GM23338 (cell line): ENCODE measurements at regions not wholly inside any gene's neighbourhood (a gene's known extent, or its start where the extent isn't known, plus 50 kb on each side); places are given as distances from the start of the nearest gene placed in this dataset.

Source experiments
- ATAC-seq: fragments of 200-7000 bp; cut with Tn5 transposase; 3 replicates; pipeline ENCODE4 v1.9.1; 2020
- DNase-seq: peaks from one replicate; pipeline ENCODE4 v3.0.0-alpha.2; 2015; ENCODE audit warnings: low spot score
- H2AFZ ChIP-seq: fragments of 200-600 bp; sonication (generic); 2 replicates; pipeline ENCODE4 v1.8.0; 2016; ENCODE audit warnings: antibody characterized with exemption, mild to moderate bottlenecking, moderate library complexity
- H3F3A ChIP-seq: fragments of 200-600 bp; sonication (generic); replicated peaks from 2 replicates; pipeline ENCODE4 v1.8.0; 2017; ENCODE audit warnings: antibody characterized with exemption, mixed run types, low read depth
- H3K27ac ChIP-seq: fragments of 200-600 bp; sonication (generic); 2 replicates; pipeline ENCODE4 v1.6.1; 2016; ENCODE audit warnings: low read depth
- H3K27me3 ChIP-seq: fragments of 200-600 bp; sonication (generic); 2 replicates; pipeline ENCODE4 v1.8.0; 2016; ENCODE audit warnings: mild to moderate bottlenecking, mixed run types, moderate library complexity; ENCODE audit not compliant: insufficient read depth
- H3K36me3 ChIP-seq: fragments of 200-600 bp; sonication (generic); 2 replicates; pipeline ENCODE4 v1.8.0; 2016; ENCODE audit warnings: mild to moderate bottlenecking; ENCODE audit not compliant: insufficient read depth
- H3K4me1 ChIP-seq: fragments of 200-600 bp; sonication (generic); 2 replicates; pipeline ENCODE4 v1.8.0; 2016; ENCODE audit warnings: mild to moderate bottlenecking, moderate library complexity; ENCODE audit not compliant: insufficient read depth
- H3K4me2 ChIP-seq: fragments of 200-600 bp; sonication (generic); 2 replicates; pipeline ENCODE4 v1.7.1; 2017; ENCODE audit warnings: mixed run types
- H3K4me3 ChIP-seq: fragments of 200-600 bp; sonication (generic); 2 replicates; pipeline ENCODE4 v1.6.1; 2016; ENCODE audit warnings: mixed run types
- H3K79me2 ChIP-seq: fragments of 200-600 bp; sonication (generic); replicated peaks from 2 replicates; pipeline ENCODE4 v1.8.0; 2017; ENCODE audit warnings: mild to moderate bottlenecking; ENCODE audit not compliant: insufficient read depth
- H3K9me2 ChIP-seq: fragments of 200-600 bp; sonication (generic); 2 replicates; pipeline ENCODE4 v1.8.0; 2017; ENCODE audit not compliant: insufficient read depth
- H4K20me1 ChIP-seq: fragments of 200-600 bp; sonication (generic); replicated peaks from 2 replicates; pipeline ENCODE4 v1.8.0; 2017; ENCODE audit warnings: mild to moderate bottlenecking; ENCODE audit not compliant: insufficient read depth
- H3K27ac Mint-ChIP-seq: 2 replicates; pipeline ENCODE4 v1.8.0; 2020; ENCODE audit warnings: inconsistent platforms, mild to moderate bottlenecking, moderate library complexity, mixed read lengths
- H3K27me3 Mint-ChIP-seq: 3 replicates; pipeline ENCODE4 v1.8.0; 2022; ENCODE audit warnings: low read depth, mild to moderate bottlenecking, moderate library complexity, mixed read lengths, inconsistent platforms; ENCODE audit not compliant: insufficient read depth, poor library complexity
- H3K36me3 Mint-ChIP-seq: 3 replicates; pipeline ENCODE4 v1.8.0; 2021; ENCODE audit warnings: low read depth, mild to moderate bottlenecking, inconsistent platforms, moderate library complexity, mixed read lengths
- H3K4me1 Mint-ChIP-seq: 3 replicates; pipeline ENCODE4 v1.8.0; 2020; ENCODE audit warnings: mild to moderate bottlenecking, inconsistent platforms, mixed read lengths
- H3K4me3 Mint-ChIP-seq: 3 replicates; pipeline ENCODE4 v1.8.0; 2021; ENCODE audit warnings: moderate library complexity, mild to moderate bottlenecking, inconsistent platforms, mixed read lengths
- H3K9me3 Mint-ChIP-seq: 3 replicates; pipeline ENCODE4 v1.8.0; 2020; ENCODE audit warnings: moderate library complexity, mild to moderate bottlenecking, inconsistent platforms, mixed read lengths
- CREB1 ChIP-seq: fragments of 250-450 bp; sonication (Bioruptor Pico); IDR thresholded peaks from 2 replicates; pipeline ENCODE4 v1.5.0; 2020; ENCODE audit warnings: low read depth, mild to moderate bottlenecking, moderate library complexity
- CTCF ChIP-seq, 2 experiments: fragments of 200-600 bp in 1 of 2; sonication (generic) in 1 of 2; conservative IDR thresholded peaks; 2 replicates each; pipeline versions ENCODE4 v1.5.1 to v1.6.1; 2016 to 2017; ENCODE audit warnings: antibody characterized with exemption in 2 of 2, low read depth in 2 of 2, mild to moderate bottlenecking in 2 of 2, moderate library complexity in 1 of 2
- ETS1 ChIP-seq: IDR thresholded peaks from 2 replicates; pipeline ENCODE4 v1.6.1; 2016; ENCODE audit warnings: antibody characterized with exemption
- EZH2 ChIP-seq: fragments of 200-600 bp; sonication (generic); IDR thresholded peaks from one replicate; pipeline ENCODE4 v1.8.0; 2017; ENCODE audit warnings: antibody characterized with exemption, mild to moderate bottlenecking, low read depth; ENCODE audit not compliant: unreplicated experiment
- EZH2phosphoT487 ChIP-seq: fragments of 200-600 bp; sonication (generic); IDR thresholded peaks from one replicate; pipeline ENCODE4 v1.8.1; 2018; ENCODE audit warnings: antibody characterized with exemption; ENCODE audit not compliant: unreplicated experiment
- JUNB ChIP-seq: IDR thresholded peaks from one replicate; pipeline ENCODE4 v1.6.1; 2016; ENCODE audit warnings: antibody characterized with exemption; ENCODE audit not compliant: unreplicated experiment
- NANOG ChIP-seq: IDR thresholded peaks from 2 replicates; pipeline ENCODE4 v1.6.1; 2016; ENCODE audit warnings: antibody characterized with exemption, borderline replicate concordance
- POLR2AphosphoS5 ChIP-seq: IDR thresholded peaks from 2 replicates; pipeline ENCODE4 v1.6.1; 2016; ENCODE audit warnings: antibody characterized with exemption, low read depth
- REST ChIP-seq: IDR thresholded peaks from one replicate; pipeline ENCODE4 v1.6.1; 2018; ENCODE audit warnings: antibody characterized with exemption; ENCODE audit not compliant: unreplicated experiment
- STAT1 ChIP-seq: IDR thresholded peaks from one replicate; pipeline ENCODE4 v1.6.1; 2016; ENCODE audit warnings: antibody characterized with exemption; ENCODE audit not compliant: unreplicated experiment
- ZNF114 ChIP-seq: fragments of 250-450 bp; sonication (Bioruptor Pico); IDR thresholded peaks from 2 replicates; pipeline ENCODE4 v1.5.0; 2020; ENCODE audit warnings: mild to moderate bottlenecking, moderate library complexity
- ZNF331 ChIP-seq: fragments of 250-450 bp; sonication (Bioruptor Pico); IDR thresholded peaks from 2 replicates; pipeline ENCODE4 v1.5.0; 2020; ENCODE audit warnings: low read depth, mild to moderate bottlenecking, moderate library complexity
- ZNF462 ChIP-seq: fragments of 250-450 bp; sonication (Bioruptor Pico); IDR thresholded peaks from 2 replicates; pipeline ENCODE4 v1.5.0; 2020; ENCODE audit warnings: mild to moderate bottlenecking, moderate library complexity

- no peak overlapping the region for H2AFZ ChIP-seq
- H3K4me2 ChIP-seq: no peak overlapping the region
- Mint-ChIP-seq H3K4me3 (no peak overlapping the region), H3K27me3 (peaks cover 10% of the 10 kb centered on the region), H3K27ac (no peak overlapping the region), H3K9me3 (peaks cover 10% of the 10 kb centered on the region; the same call in 2 of the 3 replicates), H3K4me1 (peaks cover under 1% of the 10 kb centered on the region; the same call in 2 of the 3 replicates), H3K36me3 (no peaks in the 10 kb centered on the region)
- TF ChIP-seq EZH2phosphoT487: no peak
- TF ChIP-seq NANOG: no peak
- TF ChIP-seq JUNB: no peak
- no peak for TF ChIP-seq STAT1
- no peak for TF ChIP-seq REST
- TF ChIP-seq CREB1 (CRISPR knock-in tag): no peak
- no peak for TF ChIP-seq ETS1
- TF ChIP-seq CTCF (conservative IDR thresholded peaks at IDR 0.05; ENCODE audit: low read depth in 2 of 2): no peak
- no peak for TF ChIP-seq ZNF114 (CRISPR knock-in tag)
- no peak for TF ChIP-seq EZH2
- no peak for TF ChIP-seq POLR2AphosphoS5
- no peak for TF ChIP-seq ZNF331 (CRISPR knock-in tag)
- no peak for TF ChIP-seq ZNF462 (CRISPR knock-in tag)
- no peaks in the 10 kb centered on the region for H3F3A ChIP-seq
- no peaks in the 10 kb centered on the region for H3K36me3 ChIP-seq
- peaks cover 1% of the 10 kb centered on the region; the same call in 1 of the 2 replicates for H3K4me1 ChIP-seq
- no peaks in the 10 kb centered on the region for H3K9me2 ChIP-seq
- H3K27ac ChIP-seq: no peak overlapping the region
- H3K27me3 ChIP-seq: no peaks in the 10 kb centered on the region
- H3K4me3 ChIP-seq: no peak overlapping the region
- no peak for DNase-seq
- no peak for ATAC-seq
- no peaks in the 10 kb centered on the region for H3K79me2 ChIP-seq
- no peaks in the 10 kb centered on the region for H4K20me1 ChIP-seq
Measured at GRCh38 chr2:240211096-240211495, 70.6 kb upstream of the OTOS start.
